ENCODE measurements at regions not wholly inside any gene's neighbourhood (a gene's known extent, or its start where the extent isn't known, plus 50 kb on each side); places are given as distances from the start of the nearest gene placed in this dataset.

DNA sequence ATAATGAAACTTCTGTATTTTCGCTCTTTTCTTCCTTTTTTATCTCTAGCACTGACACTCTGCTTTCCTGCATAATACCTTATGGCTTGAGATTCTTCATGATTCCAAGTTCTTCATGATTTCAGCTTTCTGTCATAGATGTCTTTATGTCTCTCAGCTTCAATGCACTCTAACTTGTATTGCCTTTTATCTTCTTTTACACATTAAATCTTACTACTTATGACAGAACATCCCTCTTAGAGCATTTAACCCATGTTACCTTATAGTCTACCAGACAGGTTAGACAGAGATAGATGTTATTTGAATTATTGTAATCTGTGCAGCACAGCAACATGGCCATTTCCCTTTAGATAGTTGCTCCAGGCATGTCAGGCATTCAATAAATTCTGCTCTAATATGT lies 1475.7 kb upstream of the TMEFF2 start:
- TF ChIP-seq POLR2A (IDR thresholded peaks at IDR 0.05) = no peak
- TF ChIP-seq, protein P1, sequence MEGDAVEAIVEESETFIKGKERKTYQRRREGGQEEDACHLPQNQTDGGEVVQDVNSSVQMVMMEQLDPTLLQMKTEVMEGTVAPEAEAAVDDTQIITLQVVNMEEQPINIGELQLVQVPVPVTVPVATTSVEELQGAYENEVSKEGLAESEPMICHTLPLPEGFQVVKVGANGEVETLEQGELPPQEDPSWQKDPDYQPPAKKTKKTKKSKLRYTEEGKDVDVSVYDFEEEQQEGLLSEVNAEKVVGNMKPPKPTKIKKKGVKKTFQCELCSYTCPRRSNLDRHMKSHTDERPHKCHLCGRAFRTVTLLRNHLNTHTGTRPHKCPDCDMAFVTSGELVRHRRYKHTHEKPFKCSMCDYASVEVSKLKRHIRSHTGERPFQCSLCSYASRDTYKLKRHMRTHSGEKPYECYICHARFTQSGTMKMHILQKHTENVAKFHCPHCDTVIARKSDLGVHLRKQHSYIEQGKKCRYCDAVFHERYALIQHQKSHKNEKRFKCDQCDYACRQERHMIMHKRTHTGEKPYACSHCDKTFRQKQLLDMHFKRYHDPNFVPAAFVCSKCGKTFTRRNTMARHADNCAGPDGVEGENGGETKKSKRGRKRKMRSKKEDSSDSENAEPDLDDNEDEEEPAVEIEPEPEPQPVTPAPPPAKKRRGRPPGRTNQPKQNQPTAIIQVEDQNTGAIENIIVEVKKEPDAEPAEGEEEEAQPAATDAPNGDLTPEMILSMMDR (IDR thresholded peaks at IDR 0.05 in 4 of 5, conservative IDR thresholded peaks at IDR 0.05 in 1 of 5) = no peak
- Histone ChIP-seq H3K4me3 (no peak overlapping the region), H3K27me3 (no peaks in the 10 kb centered on the region), H3K27ac (no peak overlapping the region), H3K4me1 (no peaks in the 10 kb centered on the region), H3K9me3 (no peaks in the 10 kb centered on the region), H3K36me3 (no peaks in the 10 kb centered on the region)
- DNase-seq (no peak), ATAC-seq (no peak)
- intact Hi-C loops (cut with DNase I; ENCODE audit: low total_unique reads) = no loop called here
- in situ Hi-C loops (cut with MboI; ENCODE audit: low sequenced_read_pairs in 4 of 4) = no loop called here

DNA sequence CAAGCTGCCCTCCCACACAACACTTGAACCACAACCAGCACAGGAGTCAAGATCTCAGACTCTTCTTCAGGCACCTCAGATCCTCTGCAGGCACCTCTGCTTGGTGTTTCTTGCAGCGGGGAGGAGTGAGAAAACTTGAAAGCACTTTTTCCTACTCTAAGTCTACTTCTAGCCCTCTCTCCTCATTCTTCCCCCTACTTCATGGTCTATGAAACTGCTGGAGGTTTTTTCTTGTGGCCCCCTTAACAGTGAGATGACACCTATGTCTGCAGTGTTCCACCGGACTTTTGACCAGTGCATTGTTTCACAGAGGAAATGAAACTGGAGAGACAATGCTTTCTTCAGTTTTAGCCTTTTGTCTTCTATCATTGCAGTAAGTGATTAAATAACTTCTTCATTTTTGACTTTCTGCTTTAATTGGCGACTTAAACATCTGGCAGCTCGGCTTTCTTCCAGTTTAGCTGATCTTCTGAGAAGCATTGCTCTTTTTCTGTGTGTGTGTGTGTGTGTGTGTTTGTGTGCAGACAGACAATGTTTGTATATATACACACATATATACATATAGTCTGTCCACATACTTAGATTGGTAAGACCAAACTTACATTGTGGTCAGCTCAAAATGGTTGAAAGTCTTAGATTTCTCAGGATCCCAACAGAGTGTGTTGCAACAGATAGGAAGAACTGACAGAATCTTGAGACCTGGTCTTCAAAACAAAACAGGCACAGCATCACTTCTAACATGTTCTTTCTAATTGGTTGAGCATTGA lies 1474.0 kb upstream of the TMEFF2 start:
- TF ChIP-seq POLR2A (IDR thresholded peaks at IDR 0.05) = no peak
- TF ChIP-seq, protein P1 (IDR thresholded peaks at IDR 0.05 in 4 of 5, conservative IDR thresholded peaks at IDR 0.05 in 1 of 5) = no peak
- Histone ChIP-seq H3K27me3 (no peaks in the 10 kb centered on the region), H3K4me1 (no peaks in the 10 kb centered on the region), H3K27ac (no peak overlapping the region), H3K4me3 (no peak overlapping the region), H3K9me3 (no peaks in the 10 kb centered on the region), H3K36me3 (no peaks in the 10 kb centered on the region)
- DNase-seq (no peak), ATAC-seq (no peak)
- intact Hi-C loops (cut with DNase I; ENCODE audit: low total_unique reads) = no loop called here
- in situ Hi-C loops (cut with MboI; ENCODE audit: low sequenced_read_pairs in 4 of 4) = no loop called here

DNA sequence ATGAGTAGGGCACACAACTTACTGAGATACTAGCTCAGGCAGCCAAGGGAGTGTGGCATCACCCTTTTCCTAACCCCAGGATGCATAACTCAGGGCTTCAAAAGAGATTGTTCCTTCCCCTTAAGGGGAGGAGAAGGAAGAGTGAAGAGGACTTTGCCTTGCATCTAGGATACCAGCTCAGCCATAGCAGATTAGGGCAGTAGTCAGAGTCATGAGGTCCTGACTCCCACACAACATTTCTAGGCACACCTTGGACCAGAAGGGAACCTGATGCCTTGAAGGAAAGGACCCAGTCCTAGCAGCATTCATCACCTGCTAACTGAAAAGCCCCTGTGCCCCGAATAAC lies 1433.2 kb upstream of the TMEFF2 start:
- Histone ChIP-seq H3K27ac (no peak overlapping the region), H3K4me1 (no peaks in the 10 kb centered on the region), H3K36me3 (no peaks in the 10 kb centered on the region), H3K4me3 (no peak overlapping the region), H3K9me3 (no peaks in the 10 kb centered on the region), H3K27me3 (no peaks in the 10 kb centered on the region)
- intact Hi-C loops (cut with DNase I; ENCODE audit: low total_unique reads) = no loop called here
- DNase-seq (no peak), ATAC-seq (no peak)
- TF ChIP-seq, protein P1 (IDR thresholded peaks at IDR 0.05 in 4 of 5, conservative IDR thresholded peaks at IDR 0.05 in 1 of 5) = no peak
- no peak for TF ChIP-seq POLR2A (IDR thresholded peaks at IDR 0.05)
- in situ Hi-C loops (cut with MboI; ENCODE audit: low sequenced_read_pairs in 4 of 4) = no loop called here

DNA sequence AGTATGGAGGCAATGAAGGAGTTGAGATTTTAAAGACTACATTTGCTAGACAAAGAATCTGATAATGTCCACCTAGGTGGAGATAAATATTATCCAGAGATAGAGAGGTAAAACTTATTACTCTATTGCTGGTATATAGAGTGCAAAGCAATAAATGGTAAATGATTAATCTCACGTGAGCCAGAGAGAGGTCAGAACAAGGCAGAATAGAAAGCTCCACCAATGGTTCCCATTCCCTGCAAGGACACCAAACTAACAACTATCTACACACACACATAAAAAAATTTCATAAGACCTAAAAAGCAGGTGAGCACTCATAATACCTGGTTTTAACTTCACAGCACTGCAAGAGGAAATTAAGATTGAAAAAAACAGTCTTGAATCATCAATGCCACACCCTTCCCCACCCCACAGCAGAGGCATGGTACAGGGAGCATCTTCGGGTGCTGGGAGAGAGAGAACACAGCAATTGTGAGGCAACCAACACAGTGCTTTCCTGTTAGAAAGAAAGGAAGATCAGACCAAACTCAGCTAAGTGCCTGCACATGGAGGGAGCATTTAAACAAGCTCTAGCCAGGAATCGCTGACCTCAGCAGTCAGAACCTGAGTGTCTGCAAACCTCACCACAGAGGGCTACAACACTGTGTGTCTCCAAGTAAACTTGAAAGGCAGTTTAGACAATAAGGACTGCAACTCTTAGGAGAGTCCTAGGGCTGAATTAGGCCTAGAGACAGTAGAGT lies 1432.6 kb upstream of the TMEFF2 start:
- ATAC-seq (no peak), DNase-seq (no peak)
- no peaks in the 10 kb centered on the region for H3K4me1 ChIP-seq
- intact Hi-C loops (cut with DNase I; ENCODE audit: low total_unique reads) (no loop called here), in situ Hi-C loops (cut with MboI; ENCODE audit: low sequenced_read_pairs in 4 of 4) (no loop called here)
- H3K9me3 ChIP-seq = no peaks in the 10 kb centered on the region
- H3K27ac ChIP-seq = no peak overlapping the region
- H3K27me3 ChIP-seq = no peaks in the 10 kb centered on the region
- H3K36me3 ChIP-seq = no peaks in the 10 kb centered on the region
- TF ChIP-seq POLR2A (IDR thresholded peaks at IDR 0.05) = no peak
- TF ChIP-seq, protein P1 (IDR thresholded peaks at IDR 0.05 in 4 of 5, conservative IDR thresholded peaks at IDR 0.05 in 1 of 5) = no peak
- no peak overlapping the region for H3K4me3 ChIP-seq
